ENCODE measurements at regions not wholly inside any gene's neighbourhood (a gene's known extent, or its start where the extent isn't known, plus 50 kb on each side); places are given as distances from the start of the nearest gene placed in this dataset.
"Not testable (repeated sequence)": the region's sequence is repeated elsewhere in the genome, so short reads cannot be mapped to it uniquely, and the experiment has no call there.

DNA sequence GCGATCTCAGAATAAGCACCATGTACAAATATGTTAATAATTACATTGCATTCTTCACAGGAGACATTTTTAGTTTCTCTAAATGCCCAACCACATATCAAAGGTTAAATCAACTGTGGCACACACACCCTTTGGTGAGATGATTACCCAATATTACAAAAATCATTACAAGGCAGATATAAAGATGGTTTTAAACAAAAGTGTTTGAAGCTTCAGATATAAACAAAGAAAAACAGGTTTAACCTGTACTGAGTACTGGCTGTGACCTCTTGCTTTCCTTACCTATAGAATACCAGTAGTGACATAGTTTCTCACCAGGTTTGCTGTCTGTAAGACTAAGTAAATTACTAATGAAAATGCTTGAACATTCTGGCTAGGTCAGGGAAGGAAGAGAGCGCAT lies 360.0 kb upstream of the IGFBP3 start:
- DNase-seq (ENCODE audit: low spot score): no peak

DNA sequence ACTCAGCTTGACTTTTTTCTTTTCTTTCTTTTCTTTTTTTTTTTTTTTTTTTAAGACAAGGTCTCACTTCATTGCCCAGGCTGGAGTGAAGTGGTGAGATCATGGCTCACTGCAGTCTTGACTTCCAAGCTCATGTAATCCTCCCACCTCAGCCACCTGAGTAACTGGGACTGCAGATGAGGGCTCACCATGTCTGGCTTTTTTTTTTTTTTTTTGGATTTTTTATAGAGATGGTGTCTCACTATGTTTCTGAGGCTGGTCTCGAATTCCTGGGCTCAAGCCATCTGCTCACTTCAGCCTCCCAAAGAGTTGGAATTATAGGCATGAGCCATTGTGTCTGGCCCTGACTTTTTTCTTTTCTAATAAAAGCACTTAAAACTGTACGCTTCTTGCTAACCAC lies 358.2 kb upstream of the IGFBP3 start:
- DNase-seq (ENCODE audit: low spot score): no peak

DNA sequence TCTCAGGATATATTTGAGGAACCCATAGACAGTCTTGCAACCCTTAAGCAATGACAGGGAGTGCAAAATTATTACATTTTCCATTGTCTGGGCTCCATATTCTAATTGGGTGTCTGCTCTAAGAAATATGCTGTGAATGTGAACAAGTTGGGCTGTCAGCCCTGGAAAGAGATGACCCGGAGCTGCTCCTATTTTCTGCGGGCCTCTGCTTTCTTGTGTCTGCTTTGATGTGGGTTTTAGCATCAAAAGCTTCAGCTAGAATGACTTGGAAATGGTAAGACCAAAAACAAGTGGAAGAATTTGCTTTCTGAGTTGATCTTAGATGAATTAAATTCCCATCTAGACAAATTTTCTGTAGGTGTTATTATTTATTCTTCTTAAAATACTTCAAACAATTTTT lies 343.6 kb upstream of the IGFBP3 start:
- DNase-seq (ENCODE audit: low spot score): no peak

DNA sequence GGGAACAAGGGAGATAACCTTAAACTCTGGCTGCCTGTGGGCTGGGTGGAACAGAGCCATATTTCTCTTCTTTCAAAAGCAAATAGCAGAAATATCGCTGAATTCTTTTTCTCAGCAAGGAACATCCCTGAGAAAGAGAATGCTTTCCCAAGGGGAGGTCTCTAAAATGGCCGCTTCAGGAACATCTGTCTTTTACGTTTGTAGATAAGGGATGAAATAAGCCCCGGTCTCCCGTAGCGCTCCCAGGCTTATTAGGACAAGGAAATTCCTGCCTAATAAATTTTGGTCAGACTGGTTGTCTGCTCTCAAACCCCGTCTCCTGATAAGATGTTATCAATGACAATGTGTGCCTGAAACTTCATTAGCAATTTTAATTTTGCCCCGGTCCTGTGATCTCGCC lies 340.6 kb upstream of the IGFBP3 start:
- not testable (repeated sequence) for DNase-seq (ENCODE audit: low spot score)

DNA sequence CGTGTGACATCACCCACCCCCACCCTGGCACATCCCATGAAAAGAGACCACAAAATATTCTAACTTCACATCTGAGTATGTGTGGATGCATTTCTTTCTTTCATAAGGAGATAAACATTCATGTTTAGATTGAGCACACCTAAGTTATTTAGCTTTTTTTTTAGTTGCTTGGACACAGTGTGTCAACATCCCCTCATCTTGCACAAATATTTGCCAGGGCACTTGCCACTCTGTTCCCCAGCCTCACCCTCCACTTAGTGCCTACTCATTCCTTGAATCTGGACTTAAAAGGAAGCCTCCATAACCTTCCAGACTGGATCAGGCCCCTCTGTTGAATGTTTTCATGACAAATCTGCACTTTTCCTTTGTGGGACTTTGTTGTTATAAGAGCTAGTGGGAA lies 338.9 kb upstream of the IGFBP3 start:
- no peak for DNase-seq (ENCODE audit: low spot score)

DNA sequence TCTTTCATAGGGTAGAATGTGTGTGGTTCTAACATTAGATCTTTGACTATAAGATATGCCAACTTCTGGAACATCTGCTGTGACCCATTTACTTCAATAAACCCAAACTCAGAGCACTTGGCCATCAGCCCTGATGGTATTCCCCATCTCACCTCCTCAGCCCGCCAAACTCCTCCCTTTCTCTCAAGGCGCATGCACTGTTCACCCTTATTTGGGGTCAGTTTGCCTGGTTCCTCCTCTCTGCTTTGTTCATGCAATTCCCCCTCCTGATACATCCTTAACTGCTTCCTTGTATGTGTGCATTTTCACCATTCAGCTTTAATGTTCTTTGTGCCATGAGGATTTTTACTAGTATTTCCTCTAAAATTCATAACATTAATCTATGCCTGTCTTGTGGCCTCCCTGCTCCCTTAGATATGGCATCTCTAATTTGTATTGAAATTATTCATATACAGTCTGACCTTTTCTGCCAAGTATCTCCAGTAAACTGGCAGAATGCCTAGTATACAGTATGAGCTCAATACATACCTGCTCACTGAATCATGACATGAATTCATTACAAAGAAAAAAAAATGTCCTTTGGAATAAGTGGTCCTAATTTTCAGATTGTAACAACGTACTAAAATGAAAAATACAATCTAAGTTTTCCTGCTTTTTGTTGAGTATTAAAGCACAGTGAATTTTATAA lies 336.8 kb upstream of the IGFBP3 start:
- no peak for DNase-seq (ENCODE audit: low spot score)

DNA sequence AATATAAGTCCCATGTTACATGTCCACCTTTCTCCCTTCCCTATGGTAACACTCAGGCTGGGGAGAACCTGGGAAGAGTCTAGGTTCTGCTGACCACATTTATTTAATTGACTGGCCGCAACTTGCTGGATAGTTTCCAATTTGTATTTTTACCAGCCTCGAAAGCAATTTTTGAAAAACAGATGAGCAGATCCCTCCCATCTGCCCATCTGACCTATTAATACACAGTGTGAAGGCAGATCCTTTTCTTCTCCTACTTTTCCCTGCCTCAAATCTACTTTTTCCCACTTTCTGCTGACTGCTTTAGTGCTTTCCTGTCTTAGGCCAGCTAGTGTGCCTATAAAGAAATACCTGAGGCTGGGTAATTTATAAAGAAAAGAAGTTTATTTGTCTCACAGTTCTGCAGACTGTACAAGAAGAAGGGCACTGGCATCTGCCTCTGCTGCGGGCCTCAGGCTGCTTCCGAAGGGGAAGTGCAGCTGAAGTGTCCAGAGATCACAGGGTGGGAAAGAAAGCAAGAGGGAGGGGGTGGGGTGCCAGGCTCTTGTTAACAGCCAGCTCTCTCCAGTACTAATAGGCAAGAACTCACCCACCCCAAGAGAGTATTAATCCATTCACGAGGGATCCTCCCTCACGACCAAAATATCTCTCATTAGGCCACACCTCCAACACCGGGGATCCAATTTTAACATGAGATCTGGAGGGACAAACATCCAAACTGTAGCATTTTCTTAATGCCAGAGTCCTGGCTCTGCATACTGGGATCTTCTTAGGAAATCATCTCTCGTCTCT lies 336.0 kb upstream of the IGFBP3 start:
- DNase-seq (ENCODE audit: low spot score): no peak

DNA sequence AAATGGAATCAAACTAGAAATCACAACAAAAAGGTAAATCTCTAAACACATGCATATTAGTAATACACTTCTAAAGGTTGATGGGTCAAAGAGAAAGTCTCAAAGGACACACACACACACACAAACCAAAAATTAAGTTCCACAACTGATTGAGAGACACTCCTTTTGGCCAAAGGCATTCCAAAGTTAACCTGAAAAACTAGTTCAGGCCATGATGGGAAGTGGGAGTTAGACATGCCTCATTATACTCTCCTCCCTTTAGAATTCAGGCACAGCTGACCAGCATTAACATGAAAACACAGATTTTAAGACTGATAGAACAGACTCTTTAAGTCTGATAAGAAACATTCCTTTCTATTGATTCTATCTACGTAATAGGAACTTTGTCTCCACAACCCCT lies 332.4 kb upstream of the IGFBP3 start:
- DNase-seq (ENCODE audit: low spot score): no peak

DNA sequence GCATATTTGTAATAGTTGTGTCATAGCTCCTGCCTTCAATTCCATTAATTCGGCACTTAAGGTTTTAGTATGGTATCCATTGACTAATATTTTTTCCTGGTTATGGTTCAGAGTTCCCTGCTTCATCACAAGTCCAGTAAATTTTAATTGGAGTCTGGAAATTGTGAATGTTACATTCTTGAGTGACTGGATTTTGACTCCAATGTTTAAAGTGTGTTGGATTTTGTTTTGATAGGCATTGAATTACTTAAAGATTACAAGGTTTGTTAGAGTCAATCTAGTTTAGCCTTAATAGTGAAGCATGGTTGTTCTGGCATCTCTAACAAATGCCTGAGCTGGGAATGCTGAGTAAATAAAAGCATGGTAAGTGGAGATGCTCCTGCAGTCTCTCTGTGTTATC lies 326.6 kb upstream of the IGFBP3 start:
- no peak for DNase-seq (ENCODE audit: low spot score)

DNA sequence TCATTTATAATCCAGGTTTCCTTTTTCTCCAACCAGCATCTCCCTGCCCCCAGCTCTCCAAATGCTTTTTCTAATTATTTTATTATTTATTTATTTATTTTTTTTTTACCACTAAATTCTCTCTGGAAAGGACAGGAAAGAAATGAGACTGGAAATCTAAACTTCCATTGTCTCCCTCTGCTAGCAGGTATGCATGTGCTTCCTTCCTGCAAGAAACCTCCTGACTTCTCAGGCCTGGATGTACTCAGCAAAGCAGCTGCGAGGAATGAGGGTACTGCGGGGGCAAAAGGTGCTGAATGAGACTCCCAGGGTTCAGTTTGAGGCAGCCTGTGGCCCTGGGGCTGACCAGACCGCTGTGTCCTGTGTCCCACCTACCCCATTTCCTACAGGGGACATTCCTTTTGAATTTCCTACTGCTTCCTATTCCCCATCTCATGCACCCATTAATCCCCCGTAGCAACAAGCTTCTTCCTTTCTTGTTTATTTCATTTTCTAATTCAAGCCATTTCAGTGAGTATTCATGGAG lies 324.6 kb upstream of the IGFBP3 start:
- DNase-seq (ENCODE audit: low spot score): no peak

DNA sequence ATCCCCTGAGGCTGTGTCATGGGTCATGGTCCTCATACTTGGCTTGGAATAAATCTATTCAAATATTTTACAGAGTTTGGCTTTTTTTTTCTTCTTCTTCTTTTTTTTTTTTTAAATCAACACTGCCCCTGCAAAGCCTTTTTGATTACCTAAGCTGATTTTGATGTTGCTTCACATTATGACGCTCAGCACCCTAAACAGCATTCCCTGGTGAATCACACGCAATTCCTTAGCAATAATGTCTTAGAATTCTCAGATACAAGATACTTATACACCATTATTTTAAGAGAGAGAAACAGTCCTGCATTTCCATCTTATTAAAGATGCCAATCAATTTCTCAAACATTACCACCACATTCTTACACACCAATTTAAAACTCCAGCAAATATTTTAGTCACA lies 323.7 kb upstream of the IGFBP3 start:
- DNase-seq (ENCODE audit: low spot score): no peak

DNA sequence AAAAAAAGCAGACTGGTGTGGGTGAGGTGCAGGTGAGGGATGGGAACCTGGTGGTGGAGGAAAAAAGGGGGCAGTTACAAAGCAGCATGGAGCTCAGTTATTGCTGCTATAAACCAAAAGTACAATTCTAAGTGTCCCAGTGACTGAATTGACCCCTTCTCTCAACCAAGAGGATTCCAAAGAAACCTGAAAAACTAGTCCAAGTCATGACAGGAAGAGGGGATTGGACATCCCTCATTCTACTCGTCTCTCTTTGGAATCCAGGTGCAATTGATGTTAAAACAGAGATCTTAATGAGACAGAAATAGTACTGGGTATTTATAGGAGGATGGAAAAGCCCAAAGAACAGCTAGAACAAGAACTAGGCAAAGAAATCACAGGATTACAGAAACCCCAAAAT lies 322.3 kb upstream of the IGFBP3 start:
- no peak for DNase-seq (ENCODE audit: low spot score)

DNA sequence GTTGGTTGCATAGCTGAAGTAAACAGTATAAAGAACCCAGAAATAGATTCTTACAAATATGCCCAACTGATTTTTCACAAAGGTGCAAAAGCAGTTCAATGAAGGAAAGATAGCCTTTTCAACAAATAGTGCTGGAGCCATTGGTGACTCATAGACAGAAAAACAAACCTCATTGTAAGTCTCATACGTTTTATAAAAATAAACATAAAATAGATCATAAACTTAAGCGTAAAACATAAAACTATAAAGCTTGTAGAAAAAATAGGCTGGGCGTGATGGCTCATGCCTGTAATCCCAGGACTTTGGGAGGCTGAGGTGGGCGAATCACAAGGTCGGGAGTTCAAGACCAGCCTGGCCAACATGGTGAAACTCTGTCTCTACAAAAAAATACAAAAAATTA lies 318.8 kb upstream of the IGFBP3 start:
- DNase-seq (ENCODE audit: low spot score): no peak

DNA sequence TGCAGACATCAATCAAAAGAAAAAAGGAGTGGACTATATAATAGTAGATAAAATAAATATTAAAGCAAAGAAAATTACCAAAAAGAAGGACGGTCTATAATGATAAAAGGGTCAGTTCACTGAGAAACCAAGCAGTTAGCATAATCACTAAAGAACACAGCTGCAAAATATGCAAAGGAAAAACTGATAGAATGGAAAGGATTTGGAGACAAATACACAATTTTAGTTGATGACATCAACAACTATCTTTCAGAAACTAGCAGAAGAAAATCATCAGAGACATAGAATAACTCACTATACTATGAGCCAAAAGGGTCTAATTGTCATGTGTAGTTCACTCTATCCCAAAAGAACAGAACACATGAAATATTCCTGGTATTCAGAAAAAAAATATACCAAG lies 316.4 kb upstream of the IGFBP3 start:
- no peak for DNase-seq (ENCODE audit: low spot score)

DNA sequence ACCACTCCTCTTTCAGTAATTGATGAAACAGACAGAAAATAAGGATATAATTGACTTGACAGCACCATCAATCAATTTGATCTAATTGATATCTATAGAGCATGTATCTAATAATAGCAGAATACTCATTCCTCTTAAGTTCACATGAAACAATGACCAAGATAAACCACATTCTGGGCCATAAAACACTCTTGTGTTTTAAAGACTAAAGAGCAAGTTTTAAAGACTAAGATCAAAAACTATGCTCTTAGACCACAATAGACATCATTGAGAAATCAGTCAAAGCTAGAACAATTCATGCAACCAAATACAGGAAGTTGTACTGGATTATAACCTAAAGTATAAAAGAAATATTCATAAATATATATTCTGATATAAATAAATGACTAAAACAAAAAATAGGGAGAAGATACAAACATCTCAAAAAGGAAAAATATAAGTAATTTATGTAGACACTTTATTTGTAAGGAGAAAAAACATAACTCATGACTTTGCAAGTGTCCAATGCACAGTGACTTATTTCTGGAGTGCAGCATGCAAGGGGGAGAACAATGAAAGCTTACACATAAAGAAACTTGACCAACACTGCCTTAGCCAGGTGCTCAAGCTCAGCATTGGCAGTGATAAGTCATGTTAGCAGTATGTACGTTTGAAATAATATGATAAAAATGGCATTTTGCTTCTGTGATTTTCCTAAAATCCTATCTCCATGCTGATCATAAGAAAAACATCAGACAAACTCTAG lies 312.7 kb upstream of the IGFBP3 start:
- DNase-seq (ENCODE audit: low spot score): no peak

DNA sequence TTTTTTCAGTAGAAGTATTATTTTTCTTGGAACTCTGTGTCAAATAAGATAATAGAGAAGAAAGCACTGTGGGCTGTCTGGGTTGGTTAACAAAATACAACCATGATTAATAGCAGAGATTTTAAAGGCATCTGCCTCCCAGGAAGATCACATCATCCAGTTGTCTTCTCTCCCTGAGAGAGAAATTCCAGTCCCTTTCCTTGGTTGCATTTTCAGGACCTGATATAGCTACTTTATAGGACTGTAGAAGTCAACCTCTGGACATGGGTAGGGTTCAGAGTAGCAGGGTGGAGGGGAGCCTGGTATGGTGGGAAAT lies 309.9 kb upstream of the IGFBP3 start:
- DNase-seq (ENCODE audit: low spot score): no peak

DNA sequence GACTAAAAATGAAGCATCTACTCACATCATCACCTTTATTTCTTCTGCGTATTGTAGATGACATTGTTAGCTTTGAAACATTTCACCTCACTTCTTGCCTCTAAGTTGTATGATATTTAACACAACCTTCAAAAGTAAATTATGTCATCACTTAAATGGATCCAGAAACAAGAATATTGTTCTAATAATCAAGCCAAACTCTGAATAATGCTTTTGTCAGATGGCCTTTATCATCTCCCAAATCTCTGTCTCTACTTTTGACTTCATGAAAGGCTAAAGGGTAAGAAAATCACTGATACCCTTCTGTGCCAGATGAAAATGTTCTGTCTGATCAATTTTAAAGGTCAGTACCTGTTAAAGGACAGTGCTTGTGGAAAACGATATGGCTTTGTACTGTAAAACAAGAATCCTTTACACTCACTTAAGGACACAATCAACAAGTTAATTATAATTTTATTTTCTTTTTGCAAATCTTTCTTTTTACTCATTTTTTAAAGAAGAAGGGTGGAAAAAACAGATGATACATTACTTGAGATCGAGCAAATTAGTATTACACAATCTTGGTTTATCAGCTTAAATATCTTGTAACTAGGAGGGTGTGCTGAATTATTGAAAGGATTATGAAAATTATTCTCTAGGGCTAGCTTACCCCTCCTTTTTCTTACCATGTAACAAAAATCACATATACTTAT lies 309.4 kb upstream of the IGFBP3 start:
- DNase-seq (ENCODE audit: low spot score): no peak

DNA sequence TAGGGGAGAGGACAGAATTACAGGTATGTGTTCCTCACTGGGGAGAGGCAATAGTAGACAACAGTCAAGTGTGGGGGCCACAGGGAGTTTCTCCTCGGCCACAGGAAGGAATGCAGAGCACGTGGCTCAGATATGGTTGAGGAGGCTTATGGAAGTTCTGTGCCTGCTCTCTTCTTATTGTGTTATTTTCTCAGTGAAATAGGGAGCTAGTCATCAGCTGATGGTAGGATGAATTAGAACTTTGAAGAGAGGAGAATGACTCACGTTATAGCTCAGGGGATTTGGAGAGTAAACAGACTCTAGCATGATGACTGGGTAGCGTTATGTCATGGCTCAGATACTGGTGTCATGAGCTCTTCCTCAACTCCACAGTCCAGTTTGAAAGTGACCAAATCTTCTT lies 308.3 kb upstream of the IGFBP3 start:
- DNase-seq (ENCODE audit: low spot score): no peak

DNA sequence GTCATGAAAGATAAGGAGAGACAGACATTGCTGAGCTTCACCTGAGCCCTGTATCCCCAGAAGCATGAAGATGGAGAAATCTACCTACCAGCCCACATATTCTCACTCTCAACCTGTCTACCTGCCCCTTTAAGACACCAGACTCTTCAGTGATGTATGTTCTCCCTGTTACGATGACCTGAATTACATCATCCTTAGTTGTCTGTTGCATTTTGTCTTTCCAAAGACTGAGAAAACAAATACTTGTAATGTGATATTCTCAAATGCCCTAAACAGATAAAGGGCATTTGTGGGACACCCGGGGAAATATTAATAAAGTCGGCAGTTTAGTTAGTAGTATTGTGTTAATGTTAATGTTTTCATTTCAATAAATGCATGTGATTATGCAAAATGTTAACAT lies 305.8 kb upstream of the IGFBP3 start:
- DNase-seq (ENCODE audit: low spot score): no peak

DNA sequence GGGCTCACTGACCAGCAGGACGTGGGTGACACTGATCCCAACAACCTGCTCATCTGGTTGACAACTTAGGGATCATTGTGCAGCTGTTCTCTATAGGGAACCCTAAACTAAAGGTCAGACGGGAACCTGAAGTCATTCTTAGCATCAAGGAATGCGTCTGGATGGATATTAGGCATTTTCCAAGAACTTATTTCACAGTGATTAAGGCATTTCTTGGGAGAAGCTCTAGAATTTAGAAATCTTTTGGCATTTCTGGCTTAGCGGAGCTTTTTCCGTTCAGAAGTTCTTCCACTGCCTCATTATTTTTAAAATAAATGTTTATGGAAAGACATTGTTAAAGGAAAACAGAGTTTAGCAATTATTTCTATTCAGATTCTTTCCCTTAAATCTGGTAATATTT lies 303.3 kb upstream of the IGFBP3 start:
- DNase-seq (ENCODE audit: low spot score): no peak

DNA sequence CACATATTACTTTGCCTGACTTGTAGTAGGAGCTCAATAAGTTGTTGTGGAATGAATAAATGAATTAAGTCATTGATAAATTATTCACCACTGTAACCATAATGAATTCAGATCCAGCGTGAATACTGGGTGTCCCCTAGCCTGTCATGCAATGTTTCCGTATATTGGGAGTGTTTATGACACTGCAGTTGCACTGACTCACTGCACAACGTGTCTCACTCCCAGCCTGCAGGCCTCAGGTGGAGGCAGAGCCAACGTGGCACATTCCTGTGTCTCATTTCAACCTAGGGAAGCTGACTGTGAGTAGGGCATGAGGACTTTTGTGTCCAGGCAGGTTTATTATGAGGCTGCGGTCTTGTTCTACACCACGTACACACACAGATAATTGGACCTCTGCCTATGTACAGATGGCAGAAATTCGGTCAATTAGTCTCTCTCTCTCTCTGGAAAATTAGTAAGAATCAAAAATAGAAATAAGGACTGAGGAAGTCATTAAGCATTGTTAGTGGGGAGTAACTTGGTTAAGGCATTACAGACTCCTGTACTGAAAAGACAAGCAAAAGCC lies 299.1 kb upstream of the IGFBP3 start:
- no peak for DNase-seq (ENCODE audit: low spot score)

Measured in SK-N-DZ (cell line).